SU-DHL-6 (cell line): ENCODE measurements at regions not wholly inside any gene's neighbourhood (a gene's known extent, or its start where the extent isn't known, plus 50 kb on each side); places are given as distances from the start of the nearest gene placed in this dataset.

ENCODE experiments used
- EZH2phosphoT487 ChIP-seq: fragments of 200-600 bp; sonication (generic), shearing (Covaris generic); conservative IDR thresholded peaks from 2 replicates; pipeline ENCODE4 v1.6.1; 2018; ENCODE audit warnings: mild to moderate bottlenecking, antibody characterized with exemption, low read length, moderate library complexity, mixed read lengths
- TF ChIP-seq, protein P1 (sequence below): fragments of 200-600 bp; sonication (generic); IDR thresholded peaks from one replicate; pipeline ENCODE4 v1.5.1; 2017; ENCODE audit warnings: antibody characterized with exemption, mild to moderate bottlenecking, low read length, moderate library complexity; ENCODE audit not compliant: insufficient read depth, poor library complexity, severe bottlenecking

DNA sequence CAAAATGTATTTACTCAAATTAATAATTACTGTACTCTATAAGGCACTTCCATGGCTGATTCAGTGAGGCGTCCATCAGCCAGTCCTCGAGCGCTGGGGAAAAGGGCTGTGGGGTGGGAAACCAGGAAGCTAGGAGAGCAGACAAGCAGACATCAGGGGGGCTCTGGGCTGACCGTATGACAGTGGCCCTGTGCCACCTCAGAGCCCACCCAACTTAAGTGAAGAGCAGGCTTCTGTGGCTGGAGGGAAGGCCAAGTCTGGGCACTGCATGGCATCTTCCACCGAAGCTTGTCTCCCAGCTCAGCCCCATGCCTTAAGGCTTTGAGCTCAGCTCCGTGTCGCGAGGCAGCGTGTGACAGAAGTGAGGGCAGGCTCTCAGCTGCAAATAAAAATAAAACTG lies 464.5 kb upstream of the ZMIZ1 start:
- TF ChIP-seq, protein P1, sequence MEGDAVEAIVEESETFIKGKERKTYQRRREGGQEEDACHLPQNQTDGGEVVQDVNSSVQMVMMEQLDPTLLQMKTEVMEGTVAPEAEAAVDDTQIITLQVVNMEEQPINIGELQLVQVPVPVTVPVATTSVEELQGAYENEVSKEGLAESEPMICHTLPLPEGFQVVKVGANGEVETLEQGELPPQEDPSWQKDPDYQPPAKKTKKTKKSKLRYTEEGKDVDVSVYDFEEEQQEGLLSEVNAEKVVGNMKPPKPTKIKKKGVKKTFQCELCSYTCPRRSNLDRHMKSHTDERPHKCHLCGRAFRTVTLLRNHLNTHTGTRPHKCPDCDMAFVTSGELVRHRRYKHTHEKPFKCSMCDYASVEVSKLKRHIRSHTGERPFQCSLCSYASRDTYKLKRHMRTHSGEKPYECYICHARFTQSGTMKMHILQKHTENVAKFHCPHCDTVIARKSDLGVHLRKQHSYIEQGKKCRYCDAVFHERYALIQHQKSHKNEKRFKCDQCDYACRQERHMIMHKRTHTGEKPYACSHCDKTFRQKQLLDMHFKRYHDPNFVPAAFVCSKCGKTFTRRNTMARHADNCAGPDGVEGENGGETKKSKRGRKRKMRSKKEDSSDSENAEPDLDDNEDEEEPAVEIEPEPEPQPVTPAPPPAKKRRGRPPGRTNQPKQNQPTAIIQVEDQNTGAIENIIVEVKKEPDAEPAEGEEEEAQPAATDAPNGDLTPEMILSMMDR = no peak
- TF ChIP-seq EZH2phosphoT487 = no peak
